ENCODE measurements at regions not wholly inside any gene's neighbourhood (a gene's known extent, or its start where the extent isn't known, plus 50 kb on each side); places are given as distances from the start of the nearest gene placed in this dataset.

- TF ChIP-seq CTCF (IDR thresholded peaks at IDR 0.05): no peak
- TF ChIP-seq POLR2A (IDR thresholded peaks at IDR 0.05): no peak
These were observed 482.9 kb upstream of the EYS start for GRCh38 chr6:66189915-66190314.
